Left ventricle myocardium inferior (tissue), 1 donor: ENCODE measurements at regions not wholly inside any gene's neighbourhood (a gene's known extent, or its start where the extent isn't known, plus 50 kb on each side); places are given as distances from the start of the nearest gene placed in this dataset.

Experiments
- DNase-seq: peaks from one replicate; pipeline ENCODE4 v3.0.0-alpha.2; 2020
- H3K27ac ChIP-seq: fragments of 200-600 bp; replicated peaks from 2 replicates; pipeline ENCODE4 v1.8.0; 2021
- H3K27me3 ChIP-seq: fragments of 200-600 bp; 2 replicates; pipeline ENCODE4 v1.8.0; 2021; ENCODE audit warnings: low read depth
- H3K36me3 ChIP-seq: fragments of 200-600 bp; 2 replicates; pipeline ENCODE4 v1.8.0; 2021
- H3K4me1 ChIP-seq: fragments of 200-600 bp; 2 replicates; pipeline ENCODE4 v1.8.0; 2021
- H3K4me3 ChIP-seq: fragments of 200-600 bp; 2 replicates; pipeline ENCODE4 v1.8.0; 2021; ENCODE audit warnings: mild to moderate bottlenecking, moderate library complexity
- H3K9me3 ChIP-seq: fragments of 200-600 bp; replicated peaks from 2 replicates; pipeline ENCODE4 v1.8.0; 2021
- intact Hi-C: fragments of 100-400 bp; cut with micrococcal nuclease; formaldehyde crosslinking; loops from one replicate; pipeline ENCODE4 v1.11.0; 2022
- TF ChIP-seq, protein P1 (sequence below): fragments of 200-600 bp; IDR thresholded peaks from 2 replicates; pipeline ENCODE4 v1.8.0; 2021; ENCODE audit warnings: antibody characterized with exemption, mild to moderate bottlenecking, borderline replicate concordance
- donor health status: DM: no; HTN: yes; CAD: no; lungs with severe emphysema.

DNA sequence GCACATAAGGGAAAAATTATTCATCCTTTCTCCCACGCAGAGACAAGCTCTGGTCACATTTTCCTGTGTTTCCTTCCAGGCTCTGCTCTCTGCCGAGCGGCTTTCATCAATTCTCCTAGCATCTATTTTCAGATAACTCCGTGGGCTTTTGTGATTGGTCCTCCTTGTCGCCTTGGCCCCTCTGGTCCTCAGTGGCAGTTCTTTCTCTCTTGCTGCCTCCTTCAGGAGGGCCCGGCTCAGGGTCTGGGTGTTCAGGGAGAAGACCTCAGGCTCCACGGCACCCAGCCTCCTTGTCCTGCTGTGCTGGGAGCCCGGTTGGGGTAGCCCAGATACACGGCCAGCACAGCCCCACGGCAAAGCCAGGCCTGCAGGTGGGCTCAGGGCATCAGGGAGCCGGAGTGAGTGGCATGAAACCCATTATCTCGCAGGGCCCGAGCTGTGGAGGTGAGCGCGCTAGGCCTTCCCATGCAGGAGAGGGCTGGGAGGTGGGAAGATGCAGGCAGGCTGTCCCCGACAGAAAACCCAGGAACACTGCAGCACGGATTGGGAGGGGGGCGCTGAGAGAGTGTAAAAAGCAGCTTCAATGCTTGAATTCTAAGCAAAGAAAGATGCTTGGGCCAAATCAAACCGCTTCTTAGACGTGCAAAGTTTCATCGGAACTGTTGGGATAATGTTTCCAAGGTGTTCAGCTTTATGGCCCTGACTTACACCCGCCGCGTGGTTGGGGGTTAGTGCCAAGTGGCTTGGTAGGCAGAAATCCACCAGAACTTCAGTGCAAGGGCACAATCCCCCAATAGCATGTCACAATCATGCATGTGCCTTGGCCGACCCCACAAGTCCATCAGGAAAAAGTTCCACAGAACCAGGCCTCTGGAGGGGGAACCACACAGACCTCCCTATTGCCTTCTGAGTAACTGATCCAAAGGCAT lies 81.9 kb upstream of the WNT7B start:
- H3K9me3 ChIP-seq: no peaks in the 10 kb centered on the region
- no peaks in the 10 kb centered on the region for H3K36me3 ChIP-seq
- peak overlapping the region; percentile 100 for H3K27ac ChIP-seq
- H3K4me3 ChIP-seq: peak overlapping the region; percentile 84
- TF ChIP-seq, protein P1, sequence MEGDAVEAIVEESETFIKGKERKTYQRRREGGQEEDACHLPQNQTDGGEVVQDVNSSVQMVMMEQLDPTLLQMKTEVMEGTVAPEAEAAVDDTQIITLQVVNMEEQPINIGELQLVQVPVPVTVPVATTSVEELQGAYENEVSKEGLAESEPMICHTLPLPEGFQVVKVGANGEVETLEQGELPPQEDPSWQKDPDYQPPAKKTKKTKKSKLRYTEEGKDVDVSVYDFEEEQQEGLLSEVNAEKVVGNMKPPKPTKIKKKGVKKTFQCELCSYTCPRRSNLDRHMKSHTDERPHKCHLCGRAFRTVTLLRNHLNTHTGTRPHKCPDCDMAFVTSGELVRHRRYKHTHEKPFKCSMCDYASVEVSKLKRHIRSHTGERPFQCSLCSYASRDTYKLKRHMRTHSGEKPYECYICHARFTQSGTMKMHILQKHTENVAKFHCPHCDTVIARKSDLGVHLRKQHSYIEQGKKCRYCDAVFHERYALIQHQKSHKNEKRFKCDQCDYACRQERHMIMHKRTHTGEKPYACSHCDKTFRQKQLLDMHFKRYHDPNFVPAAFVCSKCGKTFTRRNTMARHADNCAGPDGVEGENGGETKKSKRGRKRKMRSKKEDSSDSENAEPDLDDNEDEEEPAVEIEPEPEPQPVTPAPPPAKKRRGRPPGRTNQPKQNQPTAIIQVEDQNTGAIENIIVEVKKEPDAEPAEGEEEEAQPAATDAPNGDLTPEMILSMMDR: no peak
- no peaks in the 10 kb centered on the region for H3K27me3 ChIP-seq
- DNase-seq: peak; percentile 26
- intact Hi-C loops: no loop called here
- H3K4me1 ChIP-seq: peaks cover 95% of the 10 kb centered on the region

DNA sequence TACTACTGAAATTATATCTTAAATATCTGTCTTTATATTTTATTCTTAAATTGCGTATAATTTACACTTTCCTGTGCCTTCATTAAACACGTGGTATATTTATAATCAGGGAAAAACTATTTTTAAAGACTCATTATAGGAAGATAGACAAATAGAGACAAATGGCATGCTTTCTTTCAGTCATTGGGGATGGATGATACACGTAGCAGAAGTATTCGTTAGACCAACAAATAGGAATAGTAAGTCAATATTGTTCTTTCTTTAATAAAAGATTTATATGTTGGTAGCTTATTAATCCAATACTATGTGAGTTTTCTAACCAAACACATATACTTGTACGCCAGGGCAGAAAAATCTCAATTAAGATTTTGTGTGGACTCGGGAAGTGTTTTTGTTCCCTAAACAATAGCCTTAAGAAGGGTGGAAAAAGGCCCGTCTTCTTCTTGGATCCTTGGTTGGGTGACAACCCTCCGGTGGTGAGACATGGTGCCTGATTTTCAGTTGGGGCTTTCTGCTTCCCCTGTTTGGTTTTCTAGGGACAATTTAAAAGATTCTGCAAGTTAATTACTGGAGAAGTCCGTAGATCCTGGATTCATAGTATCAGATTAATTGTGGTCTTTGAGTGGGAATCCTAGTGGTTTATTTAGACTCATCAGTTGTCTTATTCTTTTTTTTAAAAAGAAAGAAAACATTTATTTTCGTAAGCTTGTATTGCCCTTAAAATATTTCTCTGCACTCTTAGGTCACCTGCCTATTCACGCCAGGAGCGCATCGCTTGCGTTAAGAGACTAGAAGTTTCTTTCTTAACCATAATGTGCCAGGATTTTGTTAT lies 83.5 kb upstream of the WNT7B start:
- TF ChIP-seq, protein P1: no peak
- Histone ChIP-seq H3K27me3 (no peaks in the 10 kb centered on the region), H3K27ac (peak overlapping the region; percentile 100), H3K36me3 (no peaks in the 10 kb centered on the region), H3K9me3 (no peaks in the 10 kb centered on the region), H3K4me3 (peak overlapping the region; percentile 27), H3K4me1 (peaks cover 95% of the 10 kb centered on the region)
- DNase-seq: no peak
- intact Hi-C loops: no loop called here

DNA sequence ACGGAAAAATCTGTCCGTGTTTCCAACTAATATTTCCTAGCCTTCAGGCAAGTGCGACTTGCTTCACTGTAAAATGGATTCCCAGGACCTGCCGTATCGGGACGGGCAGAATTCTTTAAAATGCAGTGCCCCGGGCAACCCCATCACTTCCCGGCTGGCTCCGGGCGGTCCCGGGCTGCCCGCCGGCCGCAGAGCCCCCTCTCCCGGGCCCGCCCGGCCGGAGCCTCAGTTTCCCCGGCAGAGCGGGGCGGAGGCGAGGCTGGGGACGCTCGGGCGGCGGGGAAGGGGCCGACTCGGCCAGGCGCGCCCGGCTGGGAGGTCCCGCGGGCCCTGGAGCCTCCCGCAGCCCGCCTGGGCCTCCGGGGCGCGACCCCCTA lies 84.2 kb upstream of the WNT7B start:
- DNase-seq: no peak
- peak overlapping the region; percentile 100 for H3K27ac ChIP-seq
- H3K27me3 ChIP-seq: no peaks in the 10 kb centered on the region
- H3K4me3 ChIP-seq: peak overlapping the region; percentile 27
- peaks cover 95% of the 10 kb centered on the region for H3K4me1 ChIP-seq
- H3K36me3 ChIP-seq: no peaks in the 10 kb centered on the region
- intact Hi-C loops: no loop called here
- no peaks in the 10 kb centered on the region for H3K9me3 ChIP-seq
- TF ChIP-seq, protein P1: no peak

DNA sequence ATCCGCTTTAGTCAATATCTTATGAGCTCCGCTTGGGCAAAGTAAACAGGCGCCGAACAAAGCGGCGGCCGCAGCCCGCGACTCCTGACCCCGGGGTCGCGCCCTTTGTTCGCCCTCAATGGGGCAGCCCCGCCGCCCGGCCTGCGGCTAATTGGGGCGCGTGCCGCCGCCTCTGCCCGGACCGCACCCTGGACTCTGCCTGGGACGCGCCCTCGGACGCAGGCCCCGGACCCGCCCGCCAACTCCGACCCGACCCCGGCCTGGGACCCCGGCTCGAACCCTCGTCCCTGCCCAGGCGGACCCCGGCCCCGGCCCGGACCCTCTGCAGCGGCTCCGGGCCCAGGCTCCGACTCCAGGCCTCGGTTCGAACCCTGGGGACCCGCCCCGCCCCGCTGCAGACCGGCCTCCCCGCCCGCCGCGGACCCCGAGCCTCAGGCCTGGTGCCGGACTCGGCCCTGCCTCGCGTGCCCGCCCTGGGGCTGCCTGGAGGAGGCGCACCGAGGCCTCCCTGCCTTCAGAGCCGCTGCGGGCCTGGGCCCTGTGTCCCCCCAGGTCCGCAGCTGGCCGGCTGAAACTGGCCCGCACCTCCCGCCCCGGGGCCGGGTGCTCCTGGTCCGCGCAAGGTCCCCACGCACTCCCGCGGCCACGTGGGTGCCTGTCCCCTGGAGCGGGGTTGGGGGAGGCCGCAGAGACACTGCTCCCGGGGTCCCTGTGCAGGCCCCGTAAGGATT lies 84.7 kb upstream of the WNT7B start:
- intact Hi-C loops: no loop called here
- H3K27ac ChIP-seq: peak overlapping the region; percentile 100

More for the DNA sequence above, 84.7 kb upstream of the WNT7B start:
- Histone ChIP-seq H3K9me3 (no peaks in the 10 kb centered on the region), H3K4me1 (peaks cover 95% of the 10 kb centered on the region), H3K36me3 (no peaks in the 10 kb centered on the region), H3K27me3 (no peaks in the 10 kb centered on the region), H3K4me3 (peak overlapping the region; percentile 27)
- peak; percentile 22 for DNase-seq
- TF ChIP-seq, protein P1: no peak
